Panc1 (cell line): ENCODE measurements at regions not wholly inside any gene's neighbourhood (a gene's known extent, or its start where the extent isn't known, plus 50 kb on each side); places are given as distances from the start of the nearest gene placed in this dataset.

Experiments used
- ATAC-seq: fragments of 200-7000 bp; cut with Tn5 transposase; 2 replicates; pipeline ENCODE4 v1.9.1; 2020; ENCODE audit warnings: mild to moderate bottlenecking, moderate library complexity
- BruUV-seq: library from RNA; stranded (reverse); fragments of 400-500 nt; replicated peaks from 2 replicates; lab custom pipeline; 2021; lab: Mats Ljungman, UMichigan
- CTCF ChIA-PET: fragments of 300-600 bp; sonication (Branson Sonifier 250); formaldehyde crosslinking; loops from one replicate; lab custom pipeline; 2022; ENCODE audit warnings: antibody characterized with exemption; lab: Charles Lee
- POLR2A ChIA-PET: fragments of 300-600 bp; sonication (Branson Sonifier 250); formaldehyde crosslinking; loops from one replicate; lab custom pipeline; 2022; ENCODE audit warnings: antibody characterized with exemption; lab: Charles Lee
- DNase-seq: peaks from one replicate; pipeline ENCODE4 v3.0.0-alpha.2; 2010; ENCODE audit warnings: low read depth, low spot score
- H3K27ac ChIP-seq: 2 replicates; pipeline ENCODE4 v1.5.1; 2011; ENCODE audit warnings: mild to moderate bottlenecking, low read length, inconsistent platforms
- H3K27me3 ChIP-seq: fragments of 200-500 bp; sonication (Bioruptor generic); 2 replicates; pipeline ENCODE4 v1.6.0; 2014; ENCODE audit warnings: low read length, inconsistent platforms; ENCODE audit not compliant: control insufficient read depth, insufficient read depth
- H3K36me3 ChIP-seq: fragments of 200-500 bp; sonication (Bioruptor generic); 2 replicates; pipeline ENCODE4 v1.5.1; 2014; ENCODE audit warnings: inconsistent platforms, mild to moderate bottlenecking, low read length, moderate library complexity; ENCODE audit not compliant: control insufficient read depth, insufficient read depth
- H3K4me1 ChIP-seq: 2 replicates; pipeline ENCODE4 v1.5.1; 2011; ENCODE audit warnings: inconsistent platforms, mild to moderate bottlenecking, low read length, moderate library complexity; ENCODE audit not compliant: control insufficient read depth, insufficient read depth
- H3K4me3 ChIP-seq, 2 experiments: 2 replicates each; pipeline ENCODE4 v1.5.1; 2011 to 2012; ENCODE audit warnings: low read depth in 2 of 2, low read length in 2 of 2, mild to moderate bottlenecking in 2 of 2, inconsistent platforms in 1 of 2, moderate library complexity in 1 of 2
- H3K9me3 ChIP-seq: fragments of 200-500 bp; sonication (Bioruptor generic); 2 replicates; pipeline ENCODE4 v1.5.1; 2014; ENCODE audit warnings: low read depth, mild to moderate bottlenecking, inconsistent platforms, low read length, moderate library complexity; ENCODE audit not compliant: control insufficient read depth, insufficient read depth
- CTCF ChIP-seq: fragments of 450-650 bp; IDR thresholded peaks from 2 replicates; pipeline ENCODE4 v1.5.1; 2017; ENCODE audit warnings: mild to moderate bottlenecking
- POLR2AphosphoS5 ChIP-seq: IDR thresholded peaks from 2 replicates; pipeline ENCODE4 v1.6.1; 2012; ENCODE audit warnings: mild to moderate bottlenecking, low read depth, low read length, moderate library complexity
- REST ChIP-seq, 2 experiments: IDR thresholded peaks; 2 replicates each; pipeline ENCODE4 v1.6.1; 2011 to 2012; ENCODE audit warnings: low read depth in 2 of 2, control low read depth in 1 of 2, low read length in 1 of 2, mild to moderate bottlenecking in 1 of 2, moderate library complexity in 1 of 2; ENCODE audit not compliant: insufficient read depth in 1 of 2
- SIN3A ChIP-seq: IDR thresholded peaks from 2 replicates; pipeline ENCODE4 v1.6.1; 2012; ENCODE audit warnings: low read depth, mild to moderate bottlenecking, low read length, moderate library complexity, borderline replicate concordance; ENCODE audit not compliant: insufficient read depth
- TCF7L2 ChIP-seq: IDR thresholded peaks from 2 replicates; pipeline ENCODE4 v1.6.1; 2011; ENCODE audit warnings: mild to moderate bottlenecking, low read depth, low read length, inconsistent platforms
- in situ Hi-C: cut with HindIII; loops from 2 replicates; pipeline ENCODE4 v1.10.0; 2016; ENCODE audit warnings: low sequenced_read_pairs, low pct_unique_long_range_greater_than_20kb
- intact Hi-C: fragments of 100-400 bp; cut with micrococcal nuclease; formaldehyde crosslinking; loops from one replicate; pipeline ENCODE4 v1.10.0; 2022; ENCODE audit not compliant: unreplicated experiment

DNA sequence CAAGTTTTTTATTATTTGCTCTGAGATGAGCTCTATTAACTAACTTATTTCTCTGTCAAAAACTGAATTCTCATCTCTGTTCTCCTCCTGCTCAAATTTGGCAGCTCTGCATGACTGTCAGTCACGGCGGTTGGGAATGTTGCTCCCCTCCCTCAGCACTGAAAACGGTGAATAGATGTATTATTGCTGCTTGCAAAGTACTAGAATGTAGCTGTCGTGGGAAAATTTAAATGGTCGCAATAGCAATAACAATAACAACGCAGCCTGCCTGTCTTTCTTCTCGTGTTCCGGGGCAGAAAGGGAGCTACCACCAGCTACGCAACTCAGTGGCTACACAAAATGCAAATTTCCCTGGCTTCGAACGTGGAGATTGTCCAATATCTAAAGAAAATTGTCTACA is 125.6 kb upstream of the FRY start:
- Histone ChIP-seq H3K9me3 (no peaks in the 10 kb centered on the region), H3K4me1 (no peaks in the 10 kb centered on the region), H3K36me3 (no peaks in the 10 kb centered on the region), H3K4me3 (no peak overlapping the region), H3K27ac (no peak overlapping the region), H3K27me3 (no peaks in the 10 kb centered on the region; the same call in 1 of the 2 replicates)
- ChIA-PET POLR2A (no interaction called here), CTCF (no interaction called here)
- BruUV-seq: no TSS peak
- TF ChIP-seq POLR2AphosphoS5 (no peak), CTCF (no peak), REST (IDR thresholded peaks at IDR 0.05; ENCODE audit: insufficient read depth in 1 of 2, low read depth in 2 of 2, low read length in 1 of 2) (no peak), TCF7L2 (no peak), SIN3A (no peak)
- DNase-seq (no peak), ATAC-seq (no peak)
- intact Hi-C loops (no loop called here), in situ Hi-C loops (no loop called here)

DNA sequence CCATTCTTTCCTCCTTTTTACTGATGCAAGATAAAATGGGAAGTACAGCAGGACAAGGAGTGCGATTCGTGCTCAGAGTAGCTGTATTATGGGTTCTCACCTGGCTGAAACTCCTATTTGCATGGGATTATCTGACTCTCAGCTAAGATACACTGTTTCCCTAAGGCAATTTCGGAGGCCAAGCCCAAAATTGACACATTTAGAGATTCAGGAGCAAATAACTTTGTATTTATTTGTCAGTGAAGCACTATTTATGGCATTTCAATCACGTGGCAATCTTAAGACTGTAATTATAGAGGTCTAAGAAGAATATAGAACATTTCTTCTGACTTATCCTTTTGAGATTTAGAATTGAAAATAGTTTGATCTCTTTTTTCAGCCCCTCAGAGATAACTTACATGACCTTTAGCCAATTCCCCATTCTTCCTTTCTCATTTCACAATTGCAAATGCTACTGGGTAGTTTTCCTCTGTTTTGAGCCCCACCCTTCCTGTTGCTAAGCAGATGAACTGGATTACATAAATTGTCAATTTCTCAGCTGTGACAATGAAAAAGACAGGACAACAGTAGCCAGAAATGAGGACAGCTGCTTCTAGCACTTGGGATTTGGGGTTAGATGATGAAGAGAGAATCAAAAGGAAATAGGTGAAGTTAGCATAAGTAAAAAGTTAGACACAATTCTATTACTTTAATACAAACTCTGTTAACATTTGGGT is 122.7 kb upstream of the FRY start:
- no peak overlapping the region for H3K27ac ChIP-seq
- in situ Hi-C loops: no loop called here
- no peaks in the 10 kb centered on the region for H3K4me1 ChIP-seq
- H3K9me3 ChIP-seq: no peaks in the 10 kb centered on the region
- TF ChIP-seq REST (IDR thresholded peaks at IDR 0.05; ENCODE audit: insufficient read depth in 1 of 2, low read depth in 2 of 2, low read length in 1 of 2) (no peak), TCF7L2 (no peak), CTCF (no peak), POLR2AphosphoS5 (no peak), SIN3A (no peak)
- BruUV-seq: no TSS peak
- ATAC-seq (no peak), DNase-seq (no peak)
- CTCF ChIA-PET: no interaction called here
- H3K27me3 ChIP-seq: no peaks in the 10 kb centered on the region; the same call in 1 of the 2 replicates
- H3K36me3 ChIP-seq: no peaks in the 10 kb centered on the region
- H3K4me3 ChIP-seq: no peak overlapping the region
- intact Hi-C loops: no loop called here
- POLR2A ChIA-PET: interaction anchor here (0.6 kb wide), 1 partner anchor 619 kb away, joined by 7 read pairs; no protein-coding TSS in a partner anchor
